TTC549 (cell line): ENCODE measurements at regions not wholly inside any gene's neighbourhood (a gene's known extent, or its start where the extent isn't known, plus 50 kb on each side); places are given as distances from the start of the nearest gene placed in this dataset.
"Not testable (repeated sequence)": the region's sequence is repeated elsewhere in the genome, so short reads cannot be mapped to it uniquely, and the experiment has no call there.

Experiments used
- FAIRE-seq: peaks from 2 replicates; lab custom pipeline; 2012; peaks lifted over from hg19 to GRCh38; lab: Jason Lieb, UNC

DNA sequence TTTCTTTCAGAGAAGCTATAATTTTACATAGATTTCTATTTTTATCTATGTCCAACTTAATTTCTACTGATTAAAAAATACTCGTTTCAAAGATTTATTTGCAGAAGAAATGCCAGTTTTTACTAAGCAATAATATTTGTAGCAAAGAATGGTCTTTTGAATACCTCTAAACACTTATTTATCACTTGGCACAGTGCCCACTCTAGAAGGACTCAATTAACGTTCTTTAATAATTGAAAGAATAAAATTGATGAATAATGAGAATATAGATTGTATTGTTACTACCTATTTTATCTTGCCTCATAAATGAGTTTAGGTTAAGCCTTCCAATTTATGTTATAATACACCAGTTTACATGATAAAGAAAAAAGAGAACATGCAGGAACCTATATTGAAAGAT lies 889.7 kb upstream of the CDH9 start:
- no peak for FAIRE-seq

- no peak for FAIRE-seq
Measured at GRCh38 chr5:27911216-27911615, 872.8 kb upstream of the CDH9 start.

GRCh38 chr5:27908341-27908740 lies 870.0 kb upstream of the CDH9 start:
- FAIRE-seq = no peak

DNA sequence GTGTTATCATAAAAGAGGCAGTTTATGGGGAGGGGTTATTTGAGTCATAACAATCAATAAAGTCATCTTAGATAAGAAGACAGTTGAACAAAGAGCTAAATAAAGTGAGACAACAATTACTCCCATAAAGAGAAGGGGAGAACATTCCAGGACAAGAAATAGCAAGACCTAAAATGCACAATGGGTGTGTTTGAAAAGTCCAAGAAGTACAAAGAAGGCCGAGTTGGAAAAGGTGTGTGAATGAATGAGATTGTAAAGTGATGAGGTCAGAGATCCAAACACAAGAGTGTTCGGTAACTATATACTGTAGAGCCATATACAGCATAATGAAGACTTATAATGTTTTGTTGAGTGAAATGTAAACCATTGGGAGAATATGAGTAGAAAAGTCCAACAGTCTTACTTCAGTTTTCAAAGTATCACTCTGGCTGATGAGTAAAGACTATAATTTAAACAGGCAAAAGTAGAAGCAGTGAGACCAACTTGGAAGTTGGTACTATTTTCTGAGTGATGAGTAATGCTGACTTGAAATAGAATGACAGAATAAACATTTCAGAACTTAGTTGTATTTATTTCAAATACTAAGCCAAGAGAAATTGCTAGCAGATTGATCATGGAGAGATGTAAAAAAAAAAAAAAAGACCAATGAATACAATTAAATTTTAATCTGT lies 868.7 kb upstream of the CDH9 start:
- FAIRE-seq = no peak

- no peak for FAIRE-seq
Measured at GRCh38 chr5:27906481-27906880, 868.1 kb upstream of the CDH9 start.

DNA sequence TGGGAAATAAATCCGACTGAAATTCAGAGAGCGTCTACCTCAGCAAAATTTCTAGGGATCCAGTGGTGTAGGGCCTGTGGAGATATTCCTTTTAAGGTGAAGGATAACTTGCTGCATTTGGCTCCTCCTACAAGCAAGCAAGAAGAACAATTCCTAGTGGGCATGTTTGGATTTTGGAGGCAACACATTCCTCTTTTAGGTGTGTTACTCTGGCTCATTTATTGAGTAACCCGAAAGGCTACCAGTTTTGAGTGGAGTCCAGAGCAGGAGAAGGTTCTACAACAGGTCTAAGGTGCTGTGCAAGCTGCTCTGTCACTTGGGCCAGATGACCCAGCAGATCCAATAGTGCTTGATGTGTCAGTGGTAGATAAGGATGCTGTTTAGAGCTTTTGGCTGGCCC lies 862.4 kb upstream of the CDH9 start:
- FAIRE-seq = no peak

DNA sequence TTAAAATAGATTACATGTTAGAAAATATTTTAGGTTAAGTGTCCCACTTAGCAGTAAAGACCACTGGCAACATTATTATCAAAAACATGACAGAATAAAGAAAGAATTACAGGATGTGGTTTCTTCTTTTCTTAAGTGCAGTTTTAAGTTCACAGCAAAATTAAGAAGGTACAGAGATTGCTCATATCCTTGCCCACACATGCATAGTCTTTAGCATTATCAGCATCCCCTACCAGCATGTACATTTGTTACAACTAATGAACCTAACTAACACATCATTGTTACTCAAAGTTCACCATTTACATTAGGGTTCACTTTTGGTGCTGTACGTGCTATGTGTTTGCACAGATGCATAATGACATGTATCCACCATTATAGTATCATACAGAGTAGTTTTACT lies 837.7 kb upstream of the CDH9 start:
- no peak for FAIRE-seq

DNA sequence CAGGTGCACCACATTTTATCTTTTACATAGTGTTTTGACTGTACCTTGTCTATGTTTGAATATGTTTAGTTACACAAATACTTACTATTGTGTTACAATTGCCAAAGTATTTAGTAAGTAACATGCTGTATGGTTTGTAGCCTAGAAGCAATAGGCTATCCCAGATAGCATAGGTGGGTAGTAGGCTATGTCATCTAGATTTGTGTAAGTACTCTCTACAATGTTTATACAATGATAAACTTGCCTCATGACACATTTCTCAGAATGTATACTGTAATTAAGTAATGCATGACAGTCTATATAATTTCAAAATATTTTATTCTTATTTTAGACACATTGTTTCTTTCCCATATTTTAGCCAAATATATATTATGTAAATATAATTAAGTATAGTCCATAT lies 836.8 kb upstream of the CDH9 start:
- FAIRE-seq = no peak

GRCh38 chr5:27868292-27868691 lies 829.9 kb upstream of the CDH9 start:
- FAIRE-seq = no peak

DNA sequence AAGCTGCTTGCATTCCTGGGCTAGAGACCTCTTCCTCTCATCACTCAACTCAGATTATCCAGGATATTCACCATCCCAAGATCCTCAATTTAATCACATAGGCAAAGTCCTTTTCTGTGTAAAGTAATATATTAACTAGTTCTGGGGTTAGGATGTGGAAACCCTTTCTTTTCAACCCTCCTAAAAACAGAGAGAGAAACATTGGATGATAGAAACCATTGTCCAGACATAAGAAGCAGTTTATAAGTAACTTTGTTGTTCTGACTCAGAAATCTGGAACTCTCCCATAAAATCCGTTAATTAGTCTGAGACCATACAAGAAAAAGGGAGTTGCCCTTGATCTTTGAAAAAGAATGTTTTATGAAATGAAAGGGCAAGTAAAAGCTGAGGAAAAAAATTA lies 817.1 kb upstream of the CDH9 start:
- no peak for FAIRE-seq

DNA sequence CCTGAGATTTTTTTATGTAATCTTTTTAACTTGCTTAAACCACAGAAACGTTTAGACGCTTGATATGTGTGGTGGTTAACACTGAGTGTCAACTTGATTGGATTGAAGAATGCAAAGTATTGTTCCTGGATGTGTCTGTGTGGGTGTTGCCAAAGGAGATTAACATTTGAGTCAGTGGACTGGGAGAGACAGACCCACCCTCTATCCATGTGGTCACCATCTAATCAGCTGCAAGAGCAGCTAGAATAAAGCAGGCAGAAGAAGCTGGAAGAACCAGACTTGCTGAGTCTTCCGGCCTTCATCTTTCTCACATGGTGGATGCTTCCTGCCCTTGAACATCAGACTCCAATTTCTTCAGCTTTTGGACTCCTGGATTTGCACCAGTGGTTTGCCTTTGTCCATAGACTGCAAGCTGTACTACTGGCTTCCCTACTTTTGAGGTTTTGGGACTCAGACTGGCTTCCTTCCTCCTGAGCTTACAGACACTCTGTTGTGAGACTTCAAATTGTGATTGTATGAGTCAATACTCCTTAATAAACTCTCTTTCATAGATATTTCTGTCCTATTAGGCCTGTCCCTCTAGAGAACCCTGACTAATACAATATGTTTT lies 816.0 kb upstream of the CDH9 start:
- FAIRE-seq = no peak

- FAIRE-seq = no peak
Measured at GRCh38 chr5:27845248-27845647, 806.9 kb upstream of the CDH9 start.

DNA sequence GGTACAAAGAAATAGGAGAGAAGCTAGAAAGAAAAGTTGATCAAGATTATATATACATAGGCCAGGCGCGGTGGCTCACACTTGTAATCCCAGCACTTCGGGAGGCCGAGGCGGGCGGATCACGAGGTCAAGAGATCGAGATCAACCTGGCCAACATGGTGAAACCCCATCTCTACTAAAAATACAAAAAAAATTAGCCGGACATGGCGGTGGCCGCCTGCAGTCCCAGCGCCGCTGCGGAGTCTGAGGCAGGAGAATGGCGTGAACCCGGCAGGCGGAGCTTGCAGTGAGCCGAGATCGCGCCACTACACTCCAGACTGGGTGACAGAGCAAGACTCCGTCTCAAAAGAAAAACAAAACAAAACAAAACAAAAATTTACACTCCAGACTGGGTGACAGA lies 798.3 kb upstream of the CDH9 start:
- not testable (repeated sequence) for FAIRE-seq

GRCh38 chr5:27832886-27833285 lies 794.5 kb upstream of the CDH9 start:
- no peak for FAIRE-seq

DNA sequence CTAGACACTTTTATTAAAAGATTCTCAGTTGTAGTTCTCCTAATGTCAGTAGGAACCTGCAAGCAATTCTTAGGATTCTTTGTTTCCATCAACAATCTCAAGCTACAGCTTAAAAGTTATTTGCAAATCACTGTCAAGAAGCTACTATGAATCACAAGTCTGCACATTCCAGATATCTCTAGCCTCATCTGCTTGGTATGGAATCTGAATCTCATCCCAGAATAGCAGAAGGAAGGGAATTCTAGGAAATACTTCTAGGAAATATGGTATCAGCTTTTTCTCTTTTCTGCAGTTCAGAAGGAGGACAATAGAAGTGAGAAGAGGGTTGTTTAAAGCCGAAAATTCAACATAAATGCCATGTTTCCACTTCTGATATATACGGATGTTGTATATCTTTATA lies 792.2 kb upstream of the CDH9 start:
- FAIRE-seq = no peak

DNA sequence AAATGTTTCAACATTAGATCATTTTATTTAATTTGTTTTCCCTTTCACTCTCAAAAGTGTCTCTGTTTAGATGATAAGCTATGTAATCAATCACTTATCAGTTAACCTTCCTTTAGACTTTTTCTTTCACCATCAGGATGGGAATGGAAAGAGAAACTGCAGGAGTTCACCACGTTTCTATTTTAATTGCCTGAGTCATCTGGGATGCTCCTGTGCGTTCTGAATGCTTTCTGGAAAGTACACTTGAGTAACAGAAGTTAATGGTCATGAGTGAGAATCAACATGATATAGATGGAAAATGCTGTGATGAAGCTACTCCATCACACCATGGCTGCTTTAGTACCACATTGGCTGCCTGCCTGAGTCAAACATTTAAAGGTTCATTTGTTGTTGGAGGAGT lies 783.3 kb upstream of the CDH9 start:
- no peak for FAIRE-seq

GRCh38 chr5:27818888-27819287 lies 780.5 kb upstream of the CDH9 start:
- FAIRE-seq = no peak

DNA sequence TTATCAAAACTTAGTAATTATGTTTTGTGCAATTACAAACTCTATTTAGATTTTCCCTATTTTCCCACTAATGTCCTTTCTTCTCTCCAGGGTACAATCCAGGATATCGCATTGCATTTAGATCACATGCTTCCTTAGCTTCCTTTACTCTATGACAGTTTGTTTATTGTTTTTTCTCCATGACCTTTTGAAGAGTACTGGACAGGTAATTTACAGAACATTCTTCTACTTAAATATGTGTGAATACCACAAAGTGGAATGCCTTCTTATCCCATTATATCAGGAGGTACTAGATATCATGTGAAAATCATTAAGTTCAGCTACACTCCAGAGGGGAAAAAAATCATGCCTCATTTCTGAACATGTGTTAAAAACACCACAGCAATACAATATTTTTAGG lies 776.6 kb upstream of the CDH9 start:
- no peak for FAIRE-seq

GRCh38 chr5:27814286-27814685 lies 775.9 kb upstream of the CDH9 start:
- FAIRE-seq = no peak

DNA sequence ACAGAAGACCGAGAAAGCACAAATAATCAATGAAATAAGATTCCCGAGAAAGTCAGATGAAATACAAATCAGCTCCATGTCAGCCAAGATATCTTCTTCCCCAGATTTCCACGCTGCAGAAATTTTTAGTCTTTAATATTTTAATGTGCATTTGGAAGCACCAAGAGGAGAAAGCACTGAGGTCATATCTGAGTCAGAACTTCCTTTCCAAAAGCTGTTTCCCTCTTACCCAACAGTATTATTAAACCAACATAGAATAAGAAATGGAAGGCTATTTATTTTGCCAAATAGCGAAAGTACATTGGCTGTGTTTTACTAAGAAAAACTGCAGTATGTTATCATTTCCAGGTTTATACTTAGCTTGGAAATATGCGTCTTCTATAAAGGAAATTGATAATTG lies 772.1 kb upstream of the CDH9 start:
- FAIRE-seq = no peak

DNA sequence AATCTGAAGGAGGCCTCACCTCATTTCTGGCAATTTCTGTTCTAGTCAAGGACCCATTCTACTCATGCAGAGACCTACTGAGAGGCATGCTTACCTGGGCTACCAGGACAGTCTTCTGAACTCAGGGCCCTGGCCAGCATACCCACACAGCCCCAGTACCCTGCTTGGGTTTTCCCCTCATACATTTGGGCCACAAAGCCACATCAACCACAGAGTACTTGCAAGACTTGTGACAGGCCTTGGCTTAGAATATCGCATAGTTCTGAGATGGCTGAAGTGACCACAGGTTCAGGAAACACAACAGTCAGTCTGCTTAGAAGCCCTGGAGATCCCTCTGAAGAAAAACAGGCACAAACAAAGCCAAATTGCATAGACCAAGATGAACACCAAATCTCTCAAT lies 758.8 kb upstream of the CDH9 start:
- FAIRE-seq = no peak

DNA sequence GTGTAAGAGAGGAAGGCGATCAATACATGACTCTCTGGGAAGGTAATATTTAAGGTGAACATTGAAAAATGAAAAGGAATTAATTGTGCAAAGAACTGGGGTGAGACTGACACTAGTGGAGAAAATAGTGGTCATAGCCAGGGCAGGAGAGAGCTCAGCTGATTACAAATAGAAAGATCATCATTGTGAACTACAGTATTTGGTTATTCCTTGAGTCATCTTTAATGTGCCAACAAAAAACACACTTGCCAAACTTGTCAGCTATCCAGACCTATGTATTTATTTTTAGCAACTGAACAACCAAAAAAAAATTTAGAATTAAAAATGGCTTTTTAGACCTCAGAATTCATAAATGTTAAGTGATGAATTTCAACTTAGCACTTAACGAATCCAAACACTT lies 749.8 kb upstream of the CDH9 start:
- FAIRE-seq = no peak

DNA sequence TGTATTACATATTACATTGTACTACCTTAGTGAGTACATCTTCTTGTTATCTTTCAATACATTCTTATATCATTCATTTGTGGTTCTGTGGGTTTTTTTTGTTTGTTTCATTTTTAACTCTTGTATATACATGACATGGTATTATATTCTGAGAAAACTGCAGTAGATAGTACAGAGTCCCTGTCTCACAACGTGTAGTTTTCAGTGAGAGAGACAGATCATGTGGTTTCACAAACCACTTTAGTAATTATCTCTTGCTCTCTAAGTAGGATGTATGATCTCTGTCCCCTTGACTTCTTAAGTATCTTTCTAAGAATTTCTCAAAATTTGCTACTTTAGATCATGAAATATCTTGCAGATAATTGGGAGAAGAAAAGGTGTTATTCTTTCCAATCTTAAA lies 745.9 kb upstream of the CDH9 start:
- FAIRE-seq = no peak

- FAIRE-seq = no peak
Measured at GRCh38 chr5:27778121-27778520, 739.7 kb upstream of the CDH9 start.

DNA sequence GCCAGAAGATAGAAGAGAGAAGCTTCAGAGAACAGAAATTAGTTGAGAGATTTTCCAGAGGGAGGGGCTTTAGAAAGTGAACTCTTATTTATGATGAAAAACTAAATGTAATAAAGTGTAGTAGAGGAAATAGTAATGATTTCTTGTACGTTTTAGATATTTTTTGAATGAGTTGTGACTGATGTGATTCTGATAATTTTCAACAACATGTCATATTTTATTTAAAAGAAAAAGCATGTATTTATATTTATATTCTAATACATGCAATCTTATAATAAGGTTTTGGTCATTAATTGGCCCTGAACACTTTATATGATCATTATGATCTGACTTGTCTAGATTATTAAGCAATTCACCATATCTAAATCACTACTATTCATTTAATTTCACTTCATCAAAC lies 735.2 kb upstream of the CDH9 start:
- FAIRE-seq = no peak
